ENCODE measurements at regions not wholly inside any gene's neighbourhood (a gene's known extent, or its start where the extent isn't known, plus 50 kb on each side); places are given as distances from the start of the nearest gene placed in this dataset.

DNA sequence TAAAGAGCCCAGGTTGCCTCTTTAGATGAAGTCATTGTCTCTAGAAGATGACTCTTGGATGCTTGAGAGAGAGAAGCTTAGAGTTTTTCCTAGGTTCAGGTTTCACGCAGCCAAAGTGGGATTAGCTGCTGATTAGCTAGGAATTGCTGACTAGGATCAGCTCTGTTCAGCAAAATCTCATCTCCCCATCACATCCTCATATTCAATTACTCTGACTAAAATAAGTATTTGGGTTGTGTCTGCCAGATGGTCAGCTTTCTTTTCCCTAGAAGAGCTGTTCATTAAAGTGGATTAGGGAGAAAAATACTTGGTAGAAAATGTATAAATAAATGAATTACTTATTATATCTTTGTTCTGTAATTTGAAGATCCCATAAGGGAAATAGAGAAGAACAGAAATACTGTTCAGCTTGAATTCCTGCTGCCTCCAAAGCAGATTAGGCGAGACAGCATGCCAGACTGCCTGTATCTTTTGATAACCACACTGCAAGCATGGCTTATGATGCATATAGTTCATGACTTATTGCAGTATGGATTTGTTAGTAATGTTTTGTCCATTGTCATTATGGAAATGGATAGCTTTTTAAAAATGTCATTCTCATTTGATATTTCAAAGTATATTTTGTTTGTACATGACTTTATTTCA is 184.8 kb upstream of the CD180 start:
- WGBS = 71% methylated on average over 2 of the region's 2 CpGs
- Histone ChIP-seq H3K36me3 (ENCODE audit: insufficient read depth) (no peaks in the 10 kb centered on the region), H3K4me3 (ENCODE audit: low read depth, low read length) (no peak overlapping the region), H3K4me1 (ENCODE audit: insufficient read depth) (no peaks in the 10 kb centered on the region), H3K27ac (ENCODE audit: low read depth) (no peak overlapping the region)
- no peak for DNase-seq (ENCODE audit: extremely low spot score)

DNA sequence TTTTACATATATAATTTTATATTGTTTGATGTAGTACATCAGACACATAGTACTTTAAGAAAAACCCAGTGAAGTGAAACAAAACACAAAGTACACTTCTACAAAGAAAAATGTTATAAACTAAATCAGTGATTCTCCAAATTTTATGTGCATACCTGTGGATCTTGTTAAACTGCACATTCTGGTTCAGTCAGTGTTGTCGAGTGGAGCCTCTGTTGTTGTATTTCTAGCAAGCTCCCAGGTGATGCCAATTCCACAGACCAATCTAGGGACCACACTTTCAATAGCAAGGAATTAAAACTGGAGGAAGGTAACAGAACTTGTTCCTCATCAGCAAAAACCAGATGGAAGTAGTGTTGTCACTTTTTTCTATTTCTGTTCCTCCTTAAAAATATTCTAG is 183.8 kb upstream of the CD180 start:
- no peak for DNase-seq (ENCODE audit: extremely low spot score)
- Histone ChIP-seq H3K4me1 (ENCODE audit: insufficient read depth) (no peaks in the 10 kb centered on the region), H3K27ac (ENCODE audit: low read depth) (no peak overlapping the region), H3K36me3 (ENCODE audit: insufficient read depth) (no peaks in the 10 kb centered on the region), H3K4me3 (ENCODE audit: low read depth, low read length) (no peak overlapping the region)
- 68% methylated on average over 1 of the region's 1 CpG for WGBS

DNA sequence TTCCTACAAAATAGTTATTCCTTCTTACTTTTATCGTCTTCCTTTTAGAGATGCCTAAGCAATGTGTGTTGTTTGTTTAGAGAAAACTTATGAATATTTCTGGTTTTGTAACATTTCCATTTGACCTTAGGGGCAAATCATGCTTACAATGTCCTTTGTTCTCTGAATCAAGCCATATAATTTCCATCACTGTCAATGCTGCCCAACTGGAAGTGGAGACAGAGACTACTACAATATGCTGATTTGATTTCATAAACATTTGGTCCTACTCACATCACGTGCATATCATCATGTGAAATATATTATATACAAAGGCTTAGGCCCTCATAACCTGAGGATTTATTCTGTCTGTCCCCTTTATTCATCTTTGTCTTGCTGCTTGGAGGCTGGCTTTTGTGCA is 183.2 kb upstream of the CD180 start:
- no peaks in the 10 kb centered on the region for H3K4me1 ChIP-seq (ENCODE audit: insufficient read depth)
- no peak for DNase-seq (ENCODE audit: extremely low spot score)
- H3K27ac ChIP-seq (ENCODE audit: low read depth) = no peak overlapping the region
- H3K36me3 ChIP-seq (ENCODE audit: insufficient read depth) = no peaks in the 10 kb centered on the region
- 61% methylated on average over 2 of the region's 2 CpGs for WGBS
- no peak overlapping the region for H3K4me3 ChIP-seq (ENCODE audit: low read depth, low read length)

DNA sequence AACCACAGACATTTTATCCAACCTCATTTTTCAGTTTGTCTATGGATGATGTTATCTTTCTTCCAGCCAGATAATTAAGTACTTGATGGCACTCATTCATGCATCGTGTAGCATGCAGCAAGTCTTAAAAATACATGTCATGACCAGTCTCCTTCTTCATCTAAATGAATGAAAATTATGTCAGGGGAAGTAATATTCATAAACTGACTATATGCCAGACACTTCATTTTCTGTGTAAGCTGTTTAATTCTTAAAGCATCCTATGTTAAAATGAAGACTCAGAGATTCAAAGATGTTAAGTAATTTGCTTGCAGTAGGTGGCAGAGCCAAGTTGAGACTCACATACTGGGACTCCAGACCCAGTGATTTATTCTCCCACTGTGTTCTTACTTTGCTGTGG is 181.7 kb upstream of the CD180 start:
- Histone ChIP-seq H3K4me1 (ENCODE audit: insufficient read depth) (no peaks in the 10 kb centered on the region), H3K4me3 (ENCODE audit: low read depth, low read length) (no peak overlapping the region), H3K27ac (ENCODE audit: low read depth) (no peak overlapping the region), H3K36me3 (ENCODE audit: insufficient read depth) (no peaks in the 10 kb centered on the region)
- WGBS = 46% methylated on average over 1 of the region's 1 CpG
- no peak for DNase-seq (ENCODE audit: extremely low spot score)

DNA sequence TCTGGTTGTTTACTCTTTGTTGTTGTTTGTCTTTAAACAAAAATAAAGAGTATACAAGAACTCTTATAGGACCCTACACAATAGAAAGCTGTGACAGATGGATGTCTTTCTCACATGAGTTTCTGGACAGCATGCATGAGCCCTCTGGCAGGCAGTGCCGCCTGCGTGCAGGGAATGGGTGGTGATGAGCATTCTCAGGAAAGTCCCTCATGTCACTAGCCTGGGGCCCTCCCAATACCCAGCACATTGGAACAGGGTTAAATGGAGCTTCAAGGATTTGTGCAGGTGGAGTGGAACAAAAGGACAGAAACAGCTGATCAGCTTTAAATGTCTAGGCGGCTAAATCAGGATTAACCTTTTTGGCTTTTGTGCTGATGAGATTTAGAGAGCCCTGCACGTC is 181.0 kb upstream of the CD180 start:
- no peak overlapping the region for H3K27ac ChIP-seq (ENCODE audit: low read depth)
- 79% methylated on average over 4 of the region's 4 CpGs for WGBS
- H3K36me3 ChIP-seq (ENCODE audit: insufficient read depth) = no peaks in the 10 kb centered on the region
- DNase-seq (ENCODE audit: extremely low spot score) = no peak
- H3K4me1 ChIP-seq (ENCODE audit: insufficient read depth) = no peaks in the 10 kb centered on the region
- H3K4me3 ChIP-seq (ENCODE audit: low read depth, low read length) = no peak overlapping the region

DNA sequence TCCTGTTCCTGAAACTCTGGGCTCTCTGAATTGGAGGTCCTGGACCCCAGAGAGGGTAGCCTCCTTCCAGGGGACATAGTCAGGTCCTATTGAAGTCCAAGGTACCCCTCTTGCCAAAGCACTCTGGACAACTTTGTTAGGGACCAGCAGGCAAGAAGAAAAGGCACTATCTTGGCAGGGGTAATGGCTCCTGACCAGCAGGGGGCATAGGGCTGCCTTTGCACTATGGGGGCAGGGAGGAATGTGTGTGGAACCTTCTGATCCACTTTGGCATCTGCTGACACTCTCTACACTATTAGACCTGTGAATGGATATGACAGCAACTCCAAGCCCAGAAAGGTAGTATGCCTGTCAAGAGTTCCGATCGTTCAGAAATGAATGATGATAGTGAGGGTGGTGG is 179.0 kb upstream of the CD180 start:
- Histone ChIP-seq H3K27ac (ENCODE audit: low read depth) (no peak overlapping the region), H3K4me3 (ENCODE audit: low read depth, low read length) (no peak overlapping the region), H3K4me1 (ENCODE audit: insufficient read depth) (no peaks in the 10 kb centered on the region), H3K36me3 (ENCODE audit: insufficient read depth) (no peaks in the 10 kb centered on the region)
- WGBS = 96% methylated on average over 2 of the region's 2 CpGs
- no peak for DNase-seq (ENCODE audit: extremely low spot score)

DNA sequence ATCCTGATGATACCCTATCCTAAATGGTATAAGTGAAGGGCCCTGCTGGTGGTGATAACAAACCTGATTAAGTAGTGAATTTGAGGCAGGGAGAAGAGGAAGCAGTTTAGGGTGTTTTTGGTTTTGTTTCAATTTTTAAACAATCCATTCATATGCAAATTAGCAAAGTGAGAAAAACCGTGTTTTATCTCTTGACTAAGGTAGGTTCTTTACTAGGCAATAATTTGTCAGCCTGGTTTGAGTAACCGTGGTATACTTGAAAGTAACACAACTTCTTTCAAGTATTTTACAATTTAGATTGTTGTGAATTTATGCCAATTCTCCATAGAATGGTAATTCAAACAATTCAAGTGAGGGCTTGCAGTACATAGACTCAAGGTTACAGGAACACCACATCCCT is 177.8 kb upstream of the CD180 start:
- DNase-seq (ENCODE audit: extremely low spot score) = no peak
- H3K4me3 ChIP-seq (ENCODE audit: low read depth, low read length) = no peak overlapping the region
- 71% methylated on average over 2 of the region's 2 CpGs for WGBS
- H3K4me1 ChIP-seq (ENCODE audit: insufficient read depth) = no peaks in the 10 kb centered on the region
- no peak overlapping the region for H3K27ac ChIP-seq (ENCODE audit: low read depth)
- H3K36me3 ChIP-seq (ENCODE audit: insufficient read depth) = no peaks in the 10 kb centered on the region

DNA sequence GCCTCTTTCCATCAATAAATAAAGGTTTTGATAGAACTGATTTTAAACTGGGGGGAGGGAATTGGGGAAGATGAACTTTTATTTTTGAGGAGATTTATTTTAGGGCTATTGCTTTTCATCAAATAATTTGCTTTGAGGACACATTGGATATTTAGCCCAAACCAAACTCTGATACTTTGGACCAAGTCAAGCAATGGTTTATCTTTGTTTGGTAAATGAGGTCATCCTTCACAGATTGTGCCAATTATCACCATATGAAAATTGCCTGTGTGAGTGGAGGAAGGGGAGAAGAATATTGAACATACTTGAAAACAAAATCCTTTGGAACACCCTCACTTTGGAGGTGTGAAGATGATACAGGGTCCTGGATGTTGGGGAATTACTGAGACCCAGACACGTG is 176.9 kb upstream of the CD180 start:
- Histone ChIP-seq H3K4me1 (ENCODE audit: insufficient read depth) (no peaks in the 10 kb centered on the region), H3K4me3 (ENCODE audit: low read depth, low read length) (no peak overlapping the region), H3K36me3 (ENCODE audit: insufficient read depth) (no peaks in the 10 kb centered on the region), H3K27ac (ENCODE audit: low read depth) (no peak overlapping the region)
- 94% methylated on average over 1 of the region's 1 CpG for WGBS
- DNase-seq (ENCODE audit: extremely low spot score) = no peak

DNA sequence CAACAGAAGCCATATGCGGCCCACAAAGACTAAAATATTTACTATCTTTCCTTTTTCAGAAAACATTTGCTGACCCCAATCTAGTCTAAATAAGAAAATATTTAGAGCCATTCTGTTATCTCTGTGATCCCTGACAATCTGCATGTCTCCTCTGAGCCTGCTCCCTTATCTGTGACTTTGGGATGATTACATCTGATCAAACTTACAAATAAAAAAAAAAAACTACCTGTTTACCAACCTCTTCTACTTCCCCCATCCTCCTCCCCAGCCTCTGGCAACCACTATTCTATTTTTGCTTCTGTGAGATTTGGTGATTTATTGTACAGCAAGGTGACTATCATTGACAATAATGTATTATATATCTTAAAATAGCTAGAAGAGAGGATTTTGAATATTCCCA is 176.3 kb upstream of the CD180 start:
- Histone ChIP-seq H3K36me3 (ENCODE audit: insufficient read depth) (no peaks in the 10 kb centered on the region), H3K4me1 (ENCODE audit: insufficient read depth) (no peaks in the 10 kb centered on the region), H3K4me3 (ENCODE audit: low read depth, low read length) (no peak overlapping the region), H3K27ac (ENCODE audit: low read depth) (no peak overlapping the region)
- WGBS = 88% methylated on average over 1 of the region's 1 CpG
- DNase-seq (ENCODE audit: extremely low spot score) = no peak

DNA sequence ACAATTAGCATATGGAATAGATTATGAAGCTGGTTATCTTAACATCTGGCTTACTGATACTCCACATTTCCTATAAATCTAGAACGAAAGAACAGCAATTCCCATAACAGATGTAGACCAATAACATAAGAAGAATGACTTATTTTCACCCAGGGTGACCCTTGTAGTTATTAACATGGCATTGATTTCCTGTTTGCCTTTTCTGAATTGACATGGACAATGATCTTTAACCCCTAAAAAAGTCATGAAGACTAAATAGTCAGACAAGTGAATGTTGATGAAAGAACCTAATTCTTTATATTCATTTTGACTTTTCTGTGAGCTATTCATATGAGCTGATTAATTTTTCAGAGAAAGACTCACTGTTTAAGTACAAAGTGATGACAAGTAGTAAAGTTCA is 175.3 kb upstream of the CD180 start:
- Histone ChIP-seq H3K4me1 (ENCODE audit: insufficient read depth) (no peaks in the 10 kb centered on the region), H3K36me3 (ENCODE audit: insufficient read depth) (no peaks in the 10 kb centered on the region), H3K4me3 (ENCODE audit: low read depth, low read length) (no peak overlapping the region), H3K27ac (ENCODE audit: low read depth) (no peak overlapping the region)
- DNase-seq (ENCODE audit: extremely low spot score) = no peak
- 73% methylated on average over 1 of the region's 1 CpG for WGBS

DNA sequence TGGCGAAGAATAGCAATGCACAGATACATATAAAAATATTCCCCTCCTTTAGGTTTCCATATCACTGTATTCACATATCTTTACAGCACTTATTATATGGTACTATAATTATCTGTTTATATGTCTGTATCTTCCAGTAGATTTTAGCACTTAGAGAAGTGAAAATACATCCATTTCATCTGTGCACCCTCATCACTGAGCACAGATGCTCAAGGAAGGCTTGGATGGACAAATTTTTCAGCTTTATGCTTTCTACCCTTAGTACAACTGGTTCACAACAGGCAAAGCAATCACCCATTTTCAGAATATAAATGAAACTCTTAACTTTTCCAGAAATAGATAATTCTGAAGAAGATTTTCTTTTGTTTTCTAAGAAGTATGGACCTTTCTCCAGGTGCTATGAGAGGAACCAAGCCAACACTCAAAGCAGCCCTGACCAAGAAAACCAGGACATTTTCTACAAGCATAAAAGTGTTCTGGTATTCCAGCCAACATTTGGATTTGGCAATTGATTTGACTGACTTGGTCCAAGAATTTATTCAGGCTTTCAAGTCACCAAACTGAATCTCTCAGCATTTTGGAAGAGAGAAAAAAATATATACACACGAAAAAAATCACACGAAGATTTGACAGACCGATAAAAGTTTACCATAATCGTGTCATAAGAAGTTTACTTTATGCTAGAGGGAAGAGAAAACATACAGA is 170.2 kb upstream of the CD180 start:
- Histone ChIP-seq H3K27ac (ENCODE audit: low read depth) (no peak overlapping the region), H3K4me3 (ENCODE audit: low read depth, low read length) (no peak overlapping the region), H3K4me1 (ENCODE audit: insufficient read depth) (no peaks in the 10 kb centered on the region), H3K36me3 (ENCODE audit: insufficient read depth) (no peaks in the 10 kb centered on the region)
- no peak for DNase-seq (ENCODE audit: extremely low spot score)
- 75% methylated on average over 5 of the region's 5 CpGs for WGBS

DNA sequence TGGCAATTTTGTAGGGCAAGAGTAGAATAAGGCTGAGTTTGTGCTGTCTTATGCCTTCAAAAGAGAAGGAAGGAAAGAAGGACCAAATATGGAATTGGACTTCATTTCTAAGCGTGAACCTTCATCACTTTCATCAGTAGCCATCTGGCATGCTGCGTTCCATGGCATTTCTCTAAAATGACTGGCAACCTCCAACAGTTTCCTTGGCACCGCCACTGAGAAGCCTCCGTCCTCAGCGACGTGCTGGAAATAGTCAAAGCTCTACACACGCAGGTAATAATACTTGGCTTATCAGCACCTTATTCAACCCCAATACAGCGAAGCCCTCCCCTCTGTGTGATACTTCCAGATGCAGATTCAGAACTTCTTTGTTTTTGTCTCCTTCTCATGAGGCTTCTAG is 169.7 kb upstream of the CD180 start:
- H3K4me1 ChIP-seq (ENCODE audit: insufficient read depth) = no peaks in the 10 kb centered on the region
- no peak overlapping the region for H3K4me3 ChIP-seq (ENCODE audit: low read depth, low read length)
- no peaks in the 10 kb centered on the region for H3K36me3 ChIP-seq (ENCODE audit: insufficient read depth)
- WGBS = 98% methylated on average over 8 of the region's 8 CpGs
- no peak overlapping the region for H3K27ac ChIP-seq (ENCODE audit: low read depth)
- no peak for DNase-seq (ENCODE audit: extremely low spot score)

DNA sequence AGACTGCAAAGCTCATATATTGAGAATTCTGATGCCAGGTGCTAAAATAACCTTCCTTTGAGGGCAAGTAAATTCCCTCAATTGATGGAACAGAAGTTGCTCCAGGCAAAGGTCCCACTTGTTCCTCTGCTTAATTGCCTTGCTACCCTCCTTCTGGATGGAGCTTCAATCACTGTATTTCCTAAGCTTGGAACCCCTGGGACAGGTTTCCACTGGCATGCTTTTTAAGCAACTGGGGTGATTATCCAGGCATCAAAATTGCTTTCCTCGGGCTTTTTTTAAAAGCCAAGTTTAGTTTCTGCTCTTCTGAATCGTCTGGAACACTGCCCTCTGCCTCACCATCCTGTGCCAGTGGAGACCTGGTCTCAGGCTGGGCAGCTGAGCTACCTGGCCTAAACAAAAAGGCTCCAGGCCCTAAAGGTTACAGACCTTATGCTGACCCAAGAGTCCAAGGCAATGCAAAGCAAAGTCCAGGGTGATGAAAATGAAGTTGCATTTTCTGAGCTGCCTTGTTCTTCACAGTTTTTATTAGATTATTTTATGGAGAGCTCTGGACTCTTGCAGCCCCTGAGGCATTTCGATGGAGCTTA is 167.9 kb upstream of the CD180 start:
- WGBS = 57% methylated on average over 3 of the region's 3 CpGs
- Histone ChIP-seq H3K4me1 (ENCODE audit: insufficient read depth) (no peaks in the 10 kb centered on the region), H3K36me3 (ENCODE audit: insufficient read depth) (no peaks in the 10 kb centered on the region), H3K4me3 (ENCODE audit: low read depth, low read length) (no peak overlapping the region), H3K27ac (ENCODE audit: low read depth) (no peak overlapping the region)
- no peak for DNase-seq (ENCODE audit: extremely low spot score)

DNA sequence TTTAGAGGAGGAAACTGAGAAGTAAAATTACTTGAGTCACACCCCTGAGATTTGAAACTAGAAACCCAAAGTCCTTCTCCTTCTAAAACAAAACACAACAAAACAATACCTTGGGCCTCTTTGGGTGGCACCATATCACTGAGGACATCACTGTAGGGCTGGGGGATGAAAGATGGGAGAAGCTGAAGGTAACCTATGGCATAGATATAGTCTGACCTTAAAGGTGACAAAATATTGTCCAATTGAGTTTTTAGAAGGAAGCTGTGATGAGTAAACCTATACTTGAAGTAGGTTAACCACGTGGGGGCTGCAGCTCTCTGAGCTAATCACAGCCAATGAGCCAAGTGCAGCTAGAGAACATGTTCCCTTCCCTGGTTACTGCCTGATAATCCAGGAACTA is 167.4 kb upstream of the CD180 start:
- no peaks in the 10 kb centered on the region for H3K4me1 ChIP-seq (ENCODE audit: insufficient read depth)
- no peak for DNase-seq (ENCODE audit: extremely low spot score)
- H3K4me3 ChIP-seq (ENCODE audit: low read depth, low read length) = no peak overlapping the region
- 81% methylated on average over 1 of the region's 1 CpG for WGBS
- no peaks in the 10 kb centered on the region for H3K36me3 ChIP-seq (ENCODE audit: insufficient read depth)
- H3K27ac ChIP-seq (ENCODE audit: low read depth) = no peak overlapping the region

Data from urinary bladder (tissue), 3 donors.